Breast epithelium (tissue), 4 donors: ENCODE measurements at regions not wholly inside any gene's neighbourhood (a gene's known extent, or its start where the extent isn't known, plus 50 kb on each side); places are given as distances from the start of the nearest gene placed in this dataset.

Experiments
- DNase-seq, 2 donors: peaks; one replicate each; pipeline ENCODE4 v3.0.0-alpha.2; 2019; ENCODE audit warnings: low spot score in 2 of 2
- H3K27ac ChIP-seq, 2 donors: fragments of 200-600 bp; sonication (generic) in 1 of 2; one replicate each; pipeline ENCODE4 v1.5.1; 2016 to 2019; ENCODE audit warnings: mild to moderate bottlenecking in 1 of 2
- H3K27me3 ChIP-seq, 2 donors: fragments of 200-600 bp; sonication (generic) in 1 of 2; one replicate each; pipeline versions ENCODE4 v1.5.1 to v1.6.0; 2017 to 2019; ENCODE audit warnings: control low read depth in 1 of 2, mild to moderate bottlenecking in 1 of 2
- H3K36me3 ChIP-seq: fragments of 200-600 bp; one replicate; pipeline ENCODE4 v1.5.1; 2019
- H3K4me1 ChIP-seq, 2 donors: fragments of 200-600 bp; sonication (generic); one replicate each; pipeline ENCODE4 v1.5.1; 2016 to 2019; ENCODE audit warnings: control low read depth in 1 of 2
- H3K4me3 ChIP-seq, 3 donors: fragments of 200-600 bp; sonication (generic); 1 replicate in 2 of 3; 2 replicates in 1 of 3; pipeline ENCODE4 v1.5.1; 2016 to 2019; ENCODE audit warnings: mild to moderate bottlenecking in 3 of 3, moderate library complexity in 2 of 3
- H3K9me3 ChIP-seq, 2 donors: fragments of 200-600 bp; sonication (generic) in 1 of 2; one replicate each; pipeline ENCODE4 v1.5.1; 2016 to 2019; ENCODE audit warnings: control low read depth in 1 of 2
- CTCF ChIP-seq, 3 donors: fragments of 450-650 bp; IDR thresholded peaks; one replicate each; pipeline ENCODE4 v1.5.1; 2016 to 2017; ENCODE audit warnings: antibody characterized with exemption in 3 of 3, mild to moderate bottlenecking in 3 of 3, moderate library complexity in 3 of 3
- POLR2A ChIP-seq: fragments of 450-650 bp; IDR thresholded peaks from one replicate; pipeline ENCODE4 v1.6.1; 2016; ENCODE audit warnings: antibody characterized with exemption, mild to moderate bottlenecking, moderate library complexity
- POLR2AphosphoS5 ChIP-seq, 3 donors: sonication (generic); formaldehyde crosslinking; IDR thresholded peaks; one replicate each; pipeline ENCODE4 v1.6.1; 2017; ENCODE audit warnings: antibody characterized with exemption in 3 of 3
- intact Hi-C: fragments of 100-400 bp; cut with DNase I; formaldehyde crosslinking; loops from one replicate; pipeline ENCODE4 v1.15.1; 2023; ENCODE audit warnings: low total_unique reads

- intact Hi-C loops = no loop called here
- Histone ChIP-seq H3K4me1 (no peaks in the 10 kb centered on the region), H3K27me3 (peaks cover 0 to 8% of the 10 kb centered on the region in 2 donors), H3K9me3 (no peaks in the 10 kb centered on the region), H3K36me3 (no peaks in the 10 kb centered on the region), H3K4me3 (no peak overlapping the region), H3K27ac (no peak overlapping the region)
- TF ChIP-seq POLR2A = no peak
- no peak for TF ChIP-seq CTCF (IDR thresholded peaks at IDR 0.05)
- no peak for TF ChIP-seq POLR2AphosphoS5 (IDR thresholded peaks at IDR 0.05)
- no peak for DNase-seq
Measured at GRCh38 chrX:148161701-148162100, 180.6 kb downstream of the FMR1NB start.

- no peak for TF ChIP-seq POLR2A
- no peak for TF ChIP-seq CTCF (IDR thresholded peaks at IDR 0.05)
- TF ChIP-seq POLR2AphosphoS5 (IDR thresholded peaks at IDR 0.05) = no peak
- Histone ChIP-seq H3K4me3 (no peak overlapping the region), H3K36me3 (no peaks in the 10 kb centered on the region), H3K9me3 (no peaks in the 10 kb centered on the region), H3K27ac (no peak overlapping the region), H3K4me1 (no peaks in the 10 kb centered on the region), H3K27me3 (no peaks in the 10 kb centered on the region)
- DNase-seq = no peak
- intact Hi-C loops = no loop called here
Measured at GRCh38 chrX:148185631-148186030, 204.5 kb downstream of the FMR1NB start.

GRCh38 chrX:148192547-148192946 is 211.4 kb downstream of the FMR1NB start:
- no peak for DNase-seq
- TF ChIP-seq CTCF (IDR thresholded peaks at IDR 0.05) (no peak), POLR2AphosphoS5 (IDR thresholded peaks at IDR 0.05) (no peak), POLR2A (no peak)
- Histone ChIP-seq H3K9me3 (no peaks in the 10 kb centered on the region), H3K4me3 (no peak overlapping the region), H3K36me3 (no peaks in the 10 kb centered on the region), H3K27me3 (no peaks in the 10 kb centered on the region), H3K27ac (no peak overlapping the region), H3K4me1 (no peaks in the 10 kb centered on the region)
- intact Hi-C loops = no loop called here

- intact Hi-C loops = no loop called here
- no peak for TF ChIP-seq POLR2A
- TF ChIP-seq POLR2AphosphoS5 (IDR thresholded peaks at IDR 0.05) = no peak
- no peak for TF ChIP-seq CTCF (IDR thresholded peaks at IDR 0.05)
- DNase-seq = no peak
Measured at GRCh38 chrX:148193759-148194158, 212.6 kb downstream of the FMR1NB start.

GRCh38 chrX:148203531-148203930 is 222.4 kb downstream of the FMR1NB start:
- intact Hi-C loops = no loop called here

More at GRCh38 chrX:148193759-148194158, 212.6 kb downstream of the FMR1NB start:
- H3K36me3 ChIP-seq = no peaks in the 10 kb centered on the region
- no peaks in the 10 kb centered on the region for H3K27me3 ChIP-seq
- no peaks in the 10 kb centered on the region for H3K4me1 ChIP-seq
- no peaks in the 10 kb centered on the region for H3K9me3 ChIP-seq
- H3K4me3 ChIP-seq = no peak overlapping the region
- H3K27ac ChIP-seq = no peak overlapping the region

More at GRCh38 chrX:148203531-148203930, 222.4 kb downstream of the FMR1NB start:
- no peaks in the 10 kb centered on the region for H3K27me3 ChIP-seq
- no peaks in the 10 kb centered on the region for H3K9me3 ChIP-seq
- no peaks in the 10 kb centered on the region for H3K36me3 ChIP-seq
- H3K4me3 ChIP-seq = no peak overlapping the region
- DNase-seq = no peak
- no peaks in the 10 kb centered on the region for H3K4me1 ChIP-seq
- H3K27ac ChIP-seq = no peak overlapping the region
- no peak for TF ChIP-seq POLR2AphosphoS5 (IDR thresholded peaks at IDR 0.05)
- no peak for TF ChIP-seq CTCF (IDR thresholded peaks at IDR 0.05)
